Ishikawa (cell line): ENCODE measurements at regions not wholly inside any gene's neighbourhood (a gene's known extent, or its start where the extent isn't known, plus 50 kb on each side); places are given as distances from the start of the nearest gene placed in this dataset.

Experiments
- CEBPB ChIP-seq: IDR thresholded peaks from 2 replicates; pipeline ENCODE4 v1.6.1; 2012
- CREB1 ChIP-seq: IDR thresholded peaks from 2 replicates; pipeline ENCODE4 v1.6.1; 2012; ENCODE audit warnings: low read depth
- EGR1 ChIP-seq: IDR thresholded peaks from 2 replicates; pipeline ENCODE4 v1.6.1; 2012
- EP300 ChIP-seq: IDR thresholded peaks from 2 replicates; pipeline ENCODE4 v1.6.1; 2012; ENCODE audit warnings: borderline replicate concordance
- FOXM1 ChIP-seq: IDR thresholded peaks from 2 replicates; pipeline ENCODE4 v1.6.1; 2012; ENCODE audit warnings: low read depth, borderline replicate concordance
- NFIC ChIP-seq: IDR thresholded peaks from 2 replicates; pipeline ENCODE4 v1.6.1; 2012
- RAD21 ChIP-seq: IDR thresholded peaks from 2 replicates; pipeline ENCODE4 v1.6.1; 2012; ENCODE audit warnings: low read depth
- TAF1 ChIP-seq: IDR thresholded peaks from 2 replicates; pipeline ENCODE4 v1.6.1; 2012; ENCODE audit warnings: low read depth, mild to moderate bottlenecking
- TCF12 ChIP-seq: IDR thresholded peaks from 2 replicates; pipeline ENCODE4 v1.6.1; 2012; ENCODE audit warnings: low read depth
- TEAD4 ChIP-seq: IDR thresholded peaks from 2 replicates; pipeline ENCODE4 v1.6.1; 2012
- YY1 ChIP-seq: IDR thresholded peaks from 2 replicates; pipeline ENCODE4 v1.6.1; 2012; ENCODE audit warnings: low read depth
- ZBTB7A ChIP-seq: IDR thresholded peaks from 2 replicates; pipeline ENCODE4 v1.6.1; 2012; ENCODE audit warnings: low read depth
- TF ChIP-seq, protein P1 (sequence below): IDR thresholded peaks from 2 replicates; pipeline ENCODE4 v1.6.1; 2012
- TF ChIP-seq, protein P2 (sequence below): IDR thresholded peaks from 2 replicates; pipeline ENCODE4 v1.6.1; 2012; ENCODE audit warnings: low read depth, mild to moderate bottlenecking
- TF ChIP-seq, protein P3 (sequence below): IDR thresholded peaks from 2 replicates; pipeline ENCODE4 v1.6.1; 2012

DNA sequence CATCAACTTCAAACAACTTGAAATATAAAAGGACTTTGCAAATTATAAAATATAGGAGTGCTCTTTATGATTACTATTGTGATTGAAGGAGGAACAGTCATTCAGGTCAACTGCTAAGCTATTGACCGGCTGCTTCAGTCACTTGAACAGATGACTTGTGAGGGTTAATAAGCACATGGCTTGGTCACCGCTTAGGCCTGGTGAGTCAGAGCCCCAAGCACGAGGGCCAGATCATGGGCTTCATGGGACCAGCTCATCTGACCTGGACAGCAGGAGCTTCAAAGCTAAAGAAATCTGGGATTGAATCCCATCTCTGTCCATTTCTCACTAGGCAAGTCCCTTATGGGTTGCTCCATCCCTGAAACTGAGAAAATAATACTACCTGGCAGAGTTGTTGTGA is 60.4 kb upstream of the ADO start:
- TF ChIP-seq, protein P1, sequence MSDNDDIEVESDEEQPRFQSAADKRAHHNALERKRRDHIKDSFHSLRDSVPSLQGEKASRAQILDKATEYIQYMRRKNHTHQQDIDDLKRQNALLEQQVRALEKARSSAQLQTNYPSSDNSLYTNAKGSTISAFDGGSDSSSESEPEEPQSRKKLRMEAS, result no peak
- TF ChIP-seq, protein P2, sequence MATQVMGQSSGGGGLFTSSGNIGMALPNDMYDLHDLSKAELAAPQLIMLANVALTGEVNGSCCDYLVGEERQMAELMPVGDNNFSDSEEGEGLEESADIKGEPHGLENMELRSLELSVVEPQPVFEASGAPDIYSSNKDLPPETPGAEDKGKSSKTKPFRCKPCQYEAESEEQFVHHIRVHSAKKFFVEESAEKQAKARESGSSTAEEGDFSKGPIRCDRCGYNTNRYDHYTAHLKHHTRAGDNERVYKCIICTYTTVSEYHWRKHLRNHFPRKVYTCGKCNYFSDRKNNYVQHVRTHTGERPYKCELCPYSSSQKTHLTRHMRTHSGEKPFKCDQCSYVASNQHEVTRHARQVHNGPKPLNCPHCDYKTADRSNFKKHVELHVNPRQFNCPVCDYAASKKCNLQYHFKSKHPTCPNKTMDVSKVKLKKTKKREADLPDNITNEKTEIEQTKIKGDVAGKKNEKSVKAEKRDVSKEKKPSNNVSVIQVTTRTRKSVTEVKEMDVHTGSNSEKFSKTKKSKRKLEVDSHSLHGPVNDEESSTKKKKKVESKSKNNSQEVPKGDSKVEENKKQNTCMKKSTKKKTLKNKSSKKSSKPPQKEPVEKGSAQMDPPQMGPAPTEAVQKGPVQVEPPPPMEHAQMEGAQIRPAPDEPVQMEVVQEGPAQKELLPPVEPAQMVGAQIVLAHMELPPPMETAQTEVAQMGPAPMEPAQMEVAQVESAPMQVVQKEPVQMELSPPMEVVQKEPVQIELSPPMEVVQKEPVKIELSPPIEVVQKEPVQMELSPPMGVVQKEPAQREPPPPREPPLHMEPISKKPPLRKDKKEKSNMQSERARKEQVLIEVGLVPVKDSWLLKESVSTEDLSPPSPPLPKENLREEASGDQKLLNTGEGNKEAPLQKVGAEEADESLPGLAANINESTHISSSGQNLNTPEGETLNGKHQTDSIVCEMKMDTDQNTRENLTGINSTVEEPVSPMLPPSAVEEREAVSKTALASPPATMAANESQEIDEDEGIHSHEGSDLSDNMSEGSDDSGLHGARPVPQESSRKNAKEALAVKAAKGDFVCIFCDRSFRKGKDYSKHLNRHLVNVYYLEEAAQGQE, result no peak
- TF ChIP-seq, protein P3, sequence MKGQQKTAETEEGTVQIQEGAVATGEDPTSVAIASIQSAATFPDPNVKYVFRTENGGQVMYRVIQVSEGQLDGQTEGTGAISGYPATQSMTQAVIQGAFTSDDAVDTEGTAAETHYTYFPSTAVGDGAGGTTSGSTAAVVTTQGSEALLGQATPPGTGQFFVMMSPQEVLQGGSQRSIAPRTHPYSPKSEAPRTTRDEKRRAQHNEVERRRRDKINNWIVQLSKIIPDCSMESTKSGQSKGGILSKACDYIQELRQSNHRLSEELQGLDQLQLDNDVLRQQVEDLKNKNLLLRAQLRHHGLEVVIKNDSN, result no peak
- TF ChIP-seq CREB1 (no peak), EGR1 (no peak), TEAD4 (no peak), RAD21 (no peak), ZBTB7A (no peak), NFIC (no peak), CEBPB (no peak)

DNA sequence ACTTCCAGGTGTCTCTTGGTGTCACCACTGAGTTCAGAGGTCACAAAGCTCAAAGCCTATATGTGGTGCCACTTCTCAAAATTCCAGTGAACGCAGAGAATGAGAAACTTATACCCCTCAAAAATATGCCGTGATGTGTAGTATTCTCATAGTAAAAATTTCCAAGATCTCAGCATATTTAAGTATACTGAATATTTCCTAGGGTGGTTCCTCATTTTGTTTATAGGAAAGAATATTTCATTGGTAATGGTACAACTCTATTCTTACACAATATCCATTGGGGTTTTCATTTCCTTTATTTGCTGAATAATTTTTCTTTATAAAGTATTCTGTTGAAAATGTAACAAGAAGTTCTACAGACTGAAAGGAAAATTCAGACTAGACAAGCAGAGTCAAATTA is 58.9 kb upstream of the ADO start:
- TF ChIP-seq, protein P2, result no peak
- TF ChIP-seq EGR1 (no peak), RAD21 (no peak), TAF1 (no peak), NFIC (no peak), YY1 (no peak), ZBTB7A (no peak), CEBPB (no peak), FOXM1 (no peak), TEAD4 (no peak)
- TF ChIP-seq, protein P3, result no peak
- TF ChIP-seq, protein P1, result no peak

DNA sequence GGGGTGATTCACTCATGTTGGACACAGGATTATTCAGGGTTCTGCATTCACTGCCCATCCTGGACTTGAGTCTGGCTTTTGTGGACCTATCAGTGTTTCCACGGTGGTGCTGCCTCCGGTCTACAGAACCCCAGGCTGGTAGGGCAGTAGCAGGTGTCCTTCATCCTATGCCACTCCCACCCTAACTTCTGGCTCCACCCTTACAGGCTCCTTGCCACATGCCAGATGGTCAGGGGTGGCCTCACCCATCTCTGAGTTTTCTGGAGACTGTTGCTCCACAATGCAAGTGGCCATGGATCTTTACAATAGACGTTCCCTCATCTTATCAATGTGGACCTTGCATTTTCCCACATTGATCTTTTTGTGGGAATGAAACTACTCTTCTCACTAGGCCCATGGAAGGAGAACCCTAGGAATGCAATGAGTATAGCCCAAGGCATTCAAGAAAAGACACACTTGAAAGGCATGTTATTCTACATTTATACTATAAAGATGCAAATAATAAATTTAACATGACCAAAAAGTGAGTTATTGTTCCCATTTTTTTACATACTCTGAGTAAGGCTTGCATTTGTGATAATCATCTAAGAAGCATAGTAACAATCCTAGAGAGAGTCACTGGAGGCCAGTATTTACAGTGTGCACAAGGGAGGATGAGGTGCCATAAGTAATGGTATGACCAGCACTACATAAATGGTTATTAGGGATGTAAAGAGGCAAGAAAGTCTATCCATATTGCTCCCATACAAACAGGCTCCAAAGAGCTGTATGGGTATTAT is 57.4 kb upstream of the ADO start:
- TF ChIP-seq YY1, result no peak
- TF ChIP-seq EGR1, result no peak
- TF ChIP-seq RAD21, result no peak
- TF ChIP-seq FOXM1, result no peak
- TF ChIP-seq TAF1, result no peak
- no peak for TF ChIP-seq NFIC
- TF ChIP-seq, protein P2, result no peak
- TF ChIP-seq TEAD4, result no peak
- TF ChIP-seq CEBPB, result no peak
- TF ChIP-seq, protein P1, result no peak
- no peak for TF ChIP-seq CREB1
- no peak for TF ChIP-seq EP300
- TF ChIP-seq, protein P3, result no peak

DNA sequence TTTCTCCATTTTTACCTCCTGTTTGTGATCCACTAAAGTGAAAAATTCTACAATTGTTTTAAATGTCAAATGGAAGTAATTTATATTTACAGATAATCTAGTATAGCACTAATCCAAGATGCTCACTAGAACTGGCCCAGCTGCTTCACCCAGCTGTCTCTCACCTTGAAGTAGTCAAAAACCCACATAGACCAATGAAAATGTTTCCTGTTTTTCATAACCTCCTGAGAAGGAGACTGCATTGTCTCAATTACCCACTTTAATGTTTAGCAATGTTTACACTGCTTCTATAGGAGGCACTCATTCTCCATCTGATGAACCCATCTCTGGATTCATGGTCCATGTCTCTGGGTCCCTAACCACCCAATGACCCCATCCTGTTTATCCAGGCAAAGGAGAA is 56.1 kb upstream of the ADO start:
- no peak for TF ChIP-seq TAF1
- TF ChIP-seq EP300, result no peak
- no peak for TF ChIP-seq TCF12
